ENCODE measurements at regions not wholly inside any gene's neighbourhood (a gene's known extent, or its start where the extent isn't known, plus 50 kb on each side); places are given as distances from the start of the nearest gene placed in this dataset.
"Not testable (repeated sequence)": the region's sequence is repeated elsewhere in the genome, so short reads cannot be mapped to it uniquely, and the experiment has no call there.

GRCh38 chr11:41713030-41713429 is 253.6 kb upstream of the LRRC4C start:
- DNase-seq (ENCODE audit: low spot score): no peak

- no peak for DNase-seq (ENCODE audit: low spot score)
These were observed 254.6 kb upstream of the LRRC4C start for GRCh38 chr11:41714101-41714500.

DNA sequence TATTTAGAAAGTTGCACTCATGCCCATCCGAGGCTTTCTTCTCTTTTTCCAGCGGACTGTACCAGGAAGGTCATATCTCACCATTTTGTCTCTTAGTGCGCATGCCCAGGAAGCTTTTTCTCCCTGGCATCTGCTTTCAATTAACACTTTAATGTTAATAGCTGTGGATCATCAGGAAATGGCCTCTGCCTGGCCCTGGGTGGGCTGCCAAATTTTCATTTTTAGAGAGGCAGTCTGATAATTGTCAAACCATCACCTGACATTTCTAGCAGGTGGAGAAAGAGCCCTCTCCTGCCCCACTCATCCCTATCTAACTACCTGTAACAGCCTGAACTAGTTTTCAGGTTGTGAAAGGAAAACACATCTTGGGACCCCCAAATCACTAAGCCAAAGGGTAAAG is 257.4 kb upstream of the LRRC4C start:
- no peak for DNase-seq (ENCODE audit: low spot score)

GRCh38 chr11:41720761-41721160 is 261.3 kb upstream of the LRRC4C start:
- DNase-seq (ENCODE audit: low spot score): no peak

- not testable (repeated sequence) for DNase-seq (ENCODE audit: low spot score)
These were observed 268.7 kb upstream of the LRRC4C start for GRCh38 chr11:41728161-41728560.

GRCh38 chr11:41775296-41775695 is 315.8 kb upstream of the LRRC4C start:
- DNase-seq (ENCODE audit: low spot score): no peak

DNA sequence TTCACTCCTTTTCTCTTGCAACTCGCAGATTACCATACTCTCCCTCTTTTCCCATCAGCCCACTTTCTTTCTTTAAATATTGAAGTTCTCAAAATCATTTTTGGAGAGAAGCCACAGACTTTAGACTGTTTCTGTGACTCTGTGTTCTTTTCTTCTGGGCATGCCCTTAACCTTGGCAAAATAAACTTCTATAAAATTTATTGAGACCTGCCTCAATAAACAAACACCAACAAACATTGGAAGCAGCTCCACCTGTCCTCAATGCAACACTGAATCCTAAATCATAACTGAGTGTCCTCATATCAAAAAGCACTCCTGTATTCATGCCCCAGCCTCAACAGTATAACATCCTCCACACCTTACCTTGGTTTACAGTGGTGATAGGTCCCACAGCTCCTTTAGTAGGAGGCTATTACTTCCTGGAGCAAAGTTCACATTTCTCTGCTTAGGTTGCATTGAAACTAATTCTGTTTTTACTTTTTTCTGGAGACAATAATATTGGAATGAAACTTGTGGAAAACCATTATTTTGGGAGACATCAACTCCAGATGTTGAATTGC is 320.0 kb upstream of the LRRC4C start:
- peak; percentile 11 for DNase-seq (ENCODE audit: low spot score)

DNA sequence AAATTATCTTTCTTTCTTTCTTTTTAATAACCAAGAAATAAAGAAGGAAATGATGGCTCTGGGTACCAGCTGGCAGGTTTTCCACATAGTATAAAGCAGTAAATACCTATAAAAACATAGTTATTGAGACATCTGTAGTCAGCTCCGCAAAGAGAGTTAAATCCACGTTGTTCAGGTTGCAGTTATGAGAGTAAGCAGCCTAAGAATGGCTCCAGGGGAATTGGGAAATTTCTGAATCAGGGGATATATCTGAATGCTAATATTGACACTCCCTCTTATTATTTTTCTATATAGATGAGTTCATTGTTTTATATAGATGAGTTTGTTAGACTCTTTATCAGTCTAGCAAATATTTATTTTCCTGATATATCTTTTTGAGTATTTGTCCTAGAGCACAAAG is 322.0 kb upstream of the LRRC4C start:
- DNase-seq (ENCODE audit: low spot score): no peak

GRCh38 chr11:41784513-41785335 is 325.3 kb upstream of the LRRC4C start:
- peak; percentile 67 for DNase-seq (ENCODE audit: low spot score)

- no peak for DNase-seq (ENCODE audit: low spot score)
These were observed 326.6 kb upstream of the LRRC4C start for GRCh38 chr11:41786087-41786486.

- DNase-seq (ENCODE audit: low spot score): no peak
These were observed 328.7 kb upstream of the LRRC4C start for GRCh38 chr11:41788177-41788576.

GRCh38 chr11:41789376-41789775 is 329.9 kb upstream of the LRRC4C start:
- no peak for DNase-seq (ENCODE audit: low spot score)

DNA sequence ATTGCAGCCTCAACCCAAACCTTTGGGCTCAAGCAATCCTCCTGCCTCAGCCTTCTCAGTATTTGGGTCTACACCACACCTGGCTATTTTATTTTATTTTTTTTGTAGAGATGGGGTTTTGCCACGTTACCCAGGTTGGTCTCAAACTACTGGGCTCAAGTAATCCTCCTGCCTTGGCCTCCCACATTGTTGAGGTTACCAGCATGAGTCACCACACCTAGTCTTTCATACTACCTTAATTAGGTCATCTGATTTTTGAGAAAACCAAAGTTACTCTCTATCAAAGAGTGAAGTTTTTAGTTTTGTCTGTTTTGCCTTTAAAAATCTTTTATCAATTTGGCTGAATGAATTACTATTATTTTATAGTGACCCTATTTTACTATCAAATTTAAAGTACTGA is 335.6 kb upstream of the LRRC4C start:
- no peak for DNase-seq (ENCODE audit: low spot score)

DNA sequence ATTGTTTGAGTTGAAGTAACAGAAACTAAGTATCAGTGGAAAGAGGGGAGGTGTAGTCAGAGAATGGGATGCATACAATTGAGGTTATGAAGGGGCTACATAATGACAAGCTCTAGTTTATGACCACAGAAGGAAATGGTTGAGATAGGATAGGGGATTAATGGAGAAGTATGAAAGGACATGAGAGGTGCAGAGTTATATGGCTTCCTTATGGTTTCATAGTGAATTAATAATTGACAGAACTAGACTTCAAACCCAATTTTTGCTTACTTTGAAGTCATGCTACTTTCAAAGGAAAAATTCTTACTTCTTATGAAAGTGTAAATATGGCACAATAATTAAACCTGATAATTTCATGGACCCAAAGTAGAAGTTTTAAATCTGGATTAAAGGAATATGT is 340.3 kb upstream of the LRRC4C start:
- DNase-seq (ENCODE audit: low spot score): no peak

DNA sequence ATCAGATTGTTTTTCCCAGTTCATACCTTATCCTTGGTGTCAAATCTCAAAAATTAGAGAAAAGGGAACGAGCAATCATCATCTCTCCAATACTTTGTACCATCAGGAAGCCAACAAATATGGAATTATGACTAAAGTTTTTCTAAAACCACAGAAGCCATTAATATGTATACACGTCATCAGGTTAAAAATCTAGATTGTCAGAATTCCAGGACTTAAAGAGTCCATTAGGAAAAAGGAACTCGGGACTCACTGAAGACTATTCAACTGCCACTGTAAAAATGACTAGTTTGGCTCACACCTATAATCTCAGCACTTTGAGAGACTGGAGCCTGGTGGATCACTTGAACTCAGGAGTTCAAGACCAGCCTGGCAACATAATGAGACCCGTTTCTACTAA is 344.4 kb upstream of the LRRC4C start:
- no peak for DNase-seq (ENCODE audit: low spot score)

GRCh38 chr11:41816396-41816795 is 356.9 kb upstream of the LRRC4C start:
- no peak for DNase-seq (ENCODE audit: low spot score)

DNA sequence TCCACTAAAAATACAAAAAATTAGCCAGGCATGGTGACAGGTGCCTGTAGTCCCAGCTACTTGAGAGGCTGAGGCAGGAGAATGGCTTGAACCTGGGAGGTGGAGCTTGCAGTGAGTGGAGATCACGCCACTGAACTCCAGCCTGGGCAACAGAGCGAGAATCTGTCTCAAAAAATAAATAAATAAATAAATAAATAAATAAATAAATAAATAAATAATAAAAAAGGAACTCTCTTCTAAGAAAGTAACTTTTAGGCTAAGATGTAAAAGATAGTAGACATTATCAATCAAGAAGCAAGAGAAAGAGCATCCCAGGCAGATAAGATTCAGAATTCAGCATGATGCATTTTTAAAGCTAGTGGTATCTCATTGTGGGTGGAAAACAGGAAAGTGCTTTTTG is 364.8 kb upstream of the LRRC4C start:
- DNase-seq (ENCODE audit: low spot score): not testable (repeated sequence)

DNA sequence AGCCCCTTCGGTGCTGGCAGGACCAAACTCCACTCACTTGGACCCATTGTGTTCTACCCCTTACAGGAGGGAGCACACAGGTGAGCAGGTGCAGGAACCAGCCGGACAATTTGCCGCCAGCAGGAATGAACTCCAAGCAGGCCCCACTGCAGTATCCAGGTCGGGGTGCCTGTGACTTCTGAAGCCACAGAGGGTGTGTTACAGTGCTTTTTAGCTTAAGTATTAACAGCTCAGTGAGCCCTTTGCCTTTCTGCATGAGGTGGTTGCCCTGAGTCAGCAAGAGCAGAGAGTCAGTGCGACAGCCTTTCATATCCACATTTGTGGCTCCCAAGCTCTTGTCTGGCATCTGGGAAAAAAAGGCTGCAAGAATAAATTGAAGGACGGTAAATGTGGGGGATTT is 366.6 kb upstream of the LRRC4C start:
- no peak for DNase-seq (ENCODE audit: low spot score)

- DNase-seq (ENCODE audit: low spot score): no peak
These were observed 377.0 kb upstream of the LRRC4C start for GRCh38 chr11:41836431-41836830.

DNA sequence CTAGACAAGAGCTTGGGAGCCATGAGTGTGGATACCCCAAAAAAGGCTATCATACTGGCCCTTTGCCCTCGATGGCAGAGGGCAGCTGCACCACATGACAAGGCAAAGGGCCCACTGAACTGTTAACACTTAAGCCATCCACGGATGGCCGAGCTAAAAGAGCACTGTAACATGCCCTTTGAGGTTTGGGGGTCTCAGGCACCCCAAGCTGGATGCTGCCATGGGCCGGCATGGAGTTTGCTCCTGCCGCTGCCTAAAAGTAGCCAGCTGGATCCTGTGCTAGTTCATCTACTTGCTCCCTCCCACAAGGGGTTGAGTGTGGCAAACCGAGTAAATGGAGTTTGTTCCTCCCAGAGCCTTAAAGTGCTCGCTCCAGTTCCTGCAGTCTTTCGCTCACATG is 383.2 kb upstream of the LRRC4C start:
- no peak for DNase-seq (ENCODE audit: low spot score)

- no peak for DNase-seq (ENCODE audit: low spot score)
These were observed 385.6 kb upstream of the LRRC4C start for GRCh38 chr11:41845066-41845465.

DNA sequence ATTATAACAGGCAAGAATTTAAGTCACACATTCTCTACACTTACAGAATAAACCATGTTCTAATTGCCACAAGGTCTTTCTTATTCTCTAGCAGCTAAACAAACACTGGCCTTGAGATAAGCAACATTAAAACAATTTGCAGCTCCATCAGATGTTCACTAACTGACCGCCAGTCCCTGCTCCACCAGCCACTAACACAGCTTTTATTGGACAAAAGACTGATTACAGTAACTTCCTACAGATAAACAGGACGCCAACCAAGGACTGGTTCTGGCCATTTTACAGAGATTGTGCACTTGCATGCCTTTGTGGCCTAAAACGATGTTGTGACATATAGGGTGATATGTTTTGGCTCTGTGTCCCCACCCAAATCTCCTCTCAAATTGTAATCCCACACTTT is 388.9 kb upstream of the LRRC4C start:
- no peak for DNase-seq (ENCODE audit: low spot score)

DNA sequence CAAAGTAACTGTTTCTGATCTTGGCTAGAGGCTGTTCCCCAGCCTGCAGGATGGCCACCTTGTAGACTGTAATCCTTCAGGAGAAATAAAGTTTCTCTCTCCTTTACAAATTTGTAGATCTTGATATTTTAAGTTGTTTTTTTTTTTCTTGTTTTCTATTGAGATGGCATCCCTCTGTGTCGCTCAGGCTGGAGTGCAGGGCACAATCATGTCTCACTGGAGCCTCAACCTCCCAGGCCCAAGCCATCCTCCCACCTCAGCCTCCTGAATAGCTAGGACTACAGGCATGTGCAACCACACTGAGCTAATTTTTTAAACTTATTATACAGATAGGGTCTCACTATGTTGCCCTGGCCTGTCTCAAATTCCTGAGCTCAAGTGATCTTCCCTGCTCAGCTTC is 389.8 kb upstream of the LRRC4C start:
- no peak for DNase-seq (ENCODE audit: low spot score)

DNA sequence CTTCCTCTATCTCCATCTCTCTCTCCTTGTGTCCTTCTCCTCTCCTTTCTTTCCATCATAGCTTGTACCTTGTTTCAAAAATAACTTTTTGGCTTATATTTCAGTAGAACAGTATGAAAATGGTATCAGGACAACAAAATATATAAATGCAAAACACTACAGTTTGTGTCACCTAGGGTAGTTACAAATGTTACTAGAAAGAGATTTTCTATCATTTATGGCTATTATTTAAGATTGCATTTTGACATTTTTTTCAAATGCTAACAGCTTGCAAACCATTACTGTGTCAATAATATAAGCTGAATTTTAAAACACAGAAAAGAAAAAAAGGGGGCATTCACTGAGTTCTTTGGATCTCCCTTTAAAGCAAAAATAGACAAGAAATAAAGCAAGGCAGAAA is 392.3 kb upstream of the LRRC4C start:
- no peak for DNase-seq (ENCODE audit: low spot score)
